ENCODE measurements at regions not wholly inside any gene's neighbourhood (a gene's known extent, or its start where the extent isn't known, plus 50 kb on each side); places are given as distances from the start of the nearest gene placed in this dataset.

- TF ChIP-seq POLR2A (IDR thresholded peaks at IDR 0.05): no peak
- TF ChIP-seq, protein P1, sequence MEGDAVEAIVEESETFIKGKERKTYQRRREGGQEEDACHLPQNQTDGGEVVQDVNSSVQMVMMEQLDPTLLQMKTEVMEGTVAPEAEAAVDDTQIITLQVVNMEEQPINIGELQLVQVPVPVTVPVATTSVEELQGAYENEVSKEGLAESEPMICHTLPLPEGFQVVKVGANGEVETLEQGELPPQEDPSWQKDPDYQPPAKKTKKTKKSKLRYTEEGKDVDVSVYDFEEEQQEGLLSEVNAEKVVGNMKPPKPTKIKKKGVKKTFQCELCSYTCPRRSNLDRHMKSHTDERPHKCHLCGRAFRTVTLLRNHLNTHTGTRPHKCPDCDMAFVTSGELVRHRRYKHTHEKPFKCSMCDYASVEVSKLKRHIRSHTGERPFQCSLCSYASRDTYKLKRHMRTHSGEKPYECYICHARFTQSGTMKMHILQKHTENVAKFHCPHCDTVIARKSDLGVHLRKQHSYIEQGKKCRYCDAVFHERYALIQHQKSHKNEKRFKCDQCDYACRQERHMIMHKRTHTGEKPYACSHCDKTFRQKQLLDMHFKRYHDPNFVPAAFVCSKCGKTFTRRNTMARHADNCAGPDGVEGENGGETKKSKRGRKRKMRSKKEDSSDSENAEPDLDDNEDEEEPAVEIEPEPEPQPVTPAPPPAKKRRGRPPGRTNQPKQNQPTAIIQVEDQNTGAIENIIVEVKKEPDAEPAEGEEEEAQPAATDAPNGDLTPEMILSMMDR (IDR thresholded peaks at IDR 0.05): no peak
Measured at GRCh38 chr5:172511952-172512351, 57.6 kb upstream of the SH3PXD2B start.
